Muscle layer of colon (tissue), 2 donors: ENCODE measurements at regions not wholly inside any gene's neighbourhood (a gene's known extent, or its start where the extent isn't known, plus 50 kb on each side); places are given as distances from the start of the nearest gene placed in this dataset.

Experiments used
- H3K27ac ChIP-seq: one replicate; pipeline ENCODE4 v1.7.0; 2013; ENCODE audit warnings: low read depth, mild to moderate bottlenecking, low read length, moderate library complexity
- H3K27me3 ChIP-seq, 2 donors: one replicate each; pipeline ENCODE4 v1.7.0; 2013; ENCODE audit warnings: low read length in 2 of 2, mild to moderate bottlenecking in 2 of 2; ENCODE audit not compliant: insufficient read depth in 2 of 2, control insufficient read depth in 1 of 2
- H3K36me3 ChIP-seq: one replicate; pipeline ENCODE4 v1.7.0; 2013; ENCODE audit warnings: mild to moderate bottlenecking, low read length; ENCODE audit not compliant: insufficient read depth
- H3K4me1 ChIP-seq: one replicate; pipeline ENCODE4 v1.7.0; 2013; ENCODE audit warnings: mild to moderate bottlenecking, low read length; ENCODE audit not compliant: insufficient read depth
- H3K4me3 ChIP-seq, 2 donors: one replicate each; pipeline ENCODE4 v1.7.0; 2013; ENCODE audit warnings: low read length in 2 of 2, low read depth in 1 of 2, mild to moderate bottlenecking in 1 of 2, moderate library complexity in 1 of 2
- H3K9ac ChIP-seq: one replicate; pipeline ENCODE4 v1.7.0; 2013; ENCODE audit warnings: low read length
- H3K9me3 ChIP-seq: one replicate; pipeline ENCODE4 v1.7.0; 2013; ENCODE audit warnings: mild to moderate bottlenecking, low read length
- donor health status: abdominal sarcoma.
- donor health status: Adenocarcinoma of cecum.

DNA sequence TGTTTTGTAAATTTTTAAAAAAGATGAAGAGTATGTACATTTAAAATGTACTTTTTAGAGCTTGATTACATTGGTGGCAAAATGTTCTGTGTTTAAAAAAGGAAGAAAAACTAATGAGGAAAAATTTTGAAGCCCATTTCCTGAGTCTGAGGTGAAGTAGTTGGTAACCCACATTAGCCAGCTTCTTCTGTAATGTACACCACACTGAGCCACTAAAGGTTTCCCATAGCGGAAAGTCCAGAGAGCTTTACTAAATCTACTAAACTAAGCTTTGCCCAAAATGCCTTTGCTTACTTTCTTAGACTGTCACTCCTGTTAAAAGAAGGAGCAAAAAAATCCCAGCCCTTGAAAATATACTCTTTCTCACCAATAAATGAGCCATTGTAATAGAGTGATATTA, 804.8 kb upstream of the ZEB2 start:
- Histone ChIP-seq H3K27me3 (no peaks in the 10 kb centered on the region), H3K27ac (no peak overlapping the region), H3K9me3 (no peaks in the 10 kb centered on the region), H3K36me3 (no peaks in the 10 kb centered on the region), H3K9ac (no peak overlapping the region), H3K4me3 (no peak overlapping the region), H3K4me1 (no peaks in the 10 kb centered on the region)

DNA sequence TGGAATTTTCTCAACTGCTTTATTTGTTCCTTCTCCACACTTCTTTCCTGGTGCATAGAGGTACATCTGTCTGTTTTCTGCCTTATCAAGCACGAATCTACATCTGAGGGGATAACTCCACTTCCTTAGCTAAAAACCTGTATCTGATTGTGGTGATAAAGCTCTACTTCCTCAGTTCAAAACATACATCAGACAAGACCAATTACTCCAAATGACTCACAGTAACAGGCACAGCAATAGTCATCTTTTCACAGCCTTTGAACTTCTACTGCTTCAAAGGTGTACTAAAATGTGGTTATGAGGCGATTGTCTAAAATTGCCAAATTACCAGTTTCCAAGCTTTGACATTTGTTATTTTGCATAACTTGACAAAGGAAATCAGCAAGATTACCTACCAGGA, 803.6 kb upstream of the ZEB2 start:
- H3K27me3 ChIP-seq, result no peaks in the 10 kb centered on the region
- H3K36me3 ChIP-seq, result no peaks in the 10 kb centered on the region
- no peak overlapping the region for H3K27ac ChIP-seq
- no peak overlapping the region for H3K9ac ChIP-seq
- H3K4me1 ChIP-seq, result no peaks in the 10 kb centered on the region
- no peak overlapping the region for H3K4me3 ChIP-seq
- H3K9me3 ChIP-seq, result no peaks in the 10 kb centered on the region

DNA sequence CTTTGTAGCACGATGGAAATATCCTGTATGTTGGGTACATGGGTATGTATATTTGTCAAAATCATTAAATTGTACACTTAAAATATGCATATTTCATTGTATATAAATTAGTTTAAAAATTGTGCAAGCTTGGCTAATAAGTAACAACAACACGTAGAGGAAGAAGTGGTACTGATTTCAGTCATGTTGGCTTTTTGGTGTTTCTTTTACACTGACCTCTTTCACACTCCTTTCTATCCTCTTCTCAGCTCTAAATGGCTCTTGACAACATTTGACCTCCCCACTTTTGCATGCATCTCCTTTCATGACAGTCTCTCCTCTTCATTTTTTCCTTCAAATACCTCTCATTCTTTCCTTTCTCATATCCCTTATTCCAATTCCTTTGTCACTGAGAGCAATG, 801.4 kb upstream of the ZEB2 start:
- H3K27me3 ChIP-seq, result no peaks in the 10 kb centered on the region
- H3K27ac ChIP-seq, result no peak overlapping the region
- no peaks in the 10 kb centered on the region for H3K9me3 ChIP-seq
- no peak overlapping the region for H3K4me3 ChIP-seq
- no peaks in the 10 kb centered on the region for H3K4me1 ChIP-seq
- no peak overlapping the region for H3K9ac ChIP-seq
- H3K36me3 ChIP-seq, result no peaks in the 10 kb centered on the region

DNA sequence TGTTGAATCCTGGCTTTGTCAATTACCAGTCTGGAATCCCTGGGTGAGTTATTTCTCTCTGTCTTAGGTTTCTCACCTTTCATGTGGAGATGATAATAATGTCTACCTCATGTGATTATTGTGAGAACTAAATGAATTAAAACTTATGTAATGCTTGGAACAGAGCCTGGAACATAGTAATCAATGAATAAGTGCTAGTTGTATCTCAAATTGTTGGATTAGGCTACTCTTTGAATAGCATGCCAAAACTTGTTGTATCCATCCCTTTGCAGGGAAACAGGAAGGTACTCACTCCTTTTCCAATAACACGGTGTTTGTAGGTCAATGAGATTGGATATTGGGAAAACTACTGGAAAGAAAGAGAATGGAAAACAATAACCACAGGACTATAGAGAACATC, 796.6 kb upstream of the ZEB2 start:
- no peak overlapping the region for H3K4me3 ChIP-seq
- H3K9me3 ChIP-seq, result no peaks in the 10 kb centered on the region
- no peaks in the 10 kb centered on the region for H3K4me1 ChIP-seq
- H3K27me3 ChIP-seq, result no peaks in the 10 kb centered on the region
- H3K27ac ChIP-seq, result no peak overlapping the region
- H3K36me3 ChIP-seq, result no peaks in the 10 kb centered on the region
- H3K9ac ChIP-seq, result no peak overlapping the region

DNA sequence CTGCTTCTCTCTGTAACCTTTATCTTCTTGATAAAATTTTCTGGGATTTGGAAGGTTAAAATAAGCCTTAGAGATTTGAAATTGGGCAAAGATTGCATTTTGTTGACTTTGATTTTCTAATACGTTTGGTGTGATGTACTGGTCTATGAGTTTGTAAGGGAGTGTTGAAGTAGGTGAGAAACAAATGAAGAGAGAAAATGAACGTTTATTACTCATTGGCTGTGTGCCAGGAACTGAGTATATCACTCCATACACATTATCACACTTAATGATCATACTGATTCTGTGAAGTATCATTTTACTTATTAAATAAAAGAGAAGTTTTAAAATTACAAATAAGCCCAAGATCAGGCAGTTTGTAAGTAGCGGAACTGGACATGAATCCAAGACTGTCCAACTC, 795.1 kb upstream of the ZEB2 start:
- H3K27ac ChIP-seq, result no peak overlapping the region
- no peaks in the 10 kb centered on the region for H3K4me1 ChIP-seq
- no peaks in the 10 kb centered on the region for H3K9me3 ChIP-seq
- H3K4me3 ChIP-seq, result no peak overlapping the region
- no peak overlapping the region for H3K9ac ChIP-seq
- no peaks in the 10 kb centered on the region for H3K27me3 ChIP-seq
- H3K36me3 ChIP-seq, result no peaks in the 10 kb centered on the region

DNA sequence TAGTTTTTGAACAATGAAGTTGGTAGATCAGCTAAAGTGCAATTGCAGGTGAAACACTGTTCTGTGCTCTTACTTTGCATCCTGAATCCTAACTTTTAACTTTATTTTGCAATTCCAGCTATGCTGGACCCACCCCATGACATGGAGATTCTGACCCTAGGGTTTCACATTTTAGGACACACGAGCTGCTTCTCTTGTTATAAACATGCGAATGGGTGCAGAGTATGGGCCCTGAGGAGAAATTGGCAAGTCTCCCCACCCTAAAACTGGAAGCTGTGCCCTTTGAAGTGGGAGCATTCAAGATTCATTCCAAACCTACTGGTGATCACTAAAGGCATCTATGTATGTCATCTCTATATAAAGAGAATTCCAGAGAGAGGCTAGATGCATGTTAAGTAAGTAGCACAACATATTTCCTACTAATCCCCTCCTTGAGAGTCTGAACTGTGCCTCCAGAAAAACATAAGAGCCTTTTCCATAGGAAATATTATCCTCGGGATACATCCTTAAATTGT, 794.3 kb upstream of the ZEB2 start:
- no peaks in the 10 kb centered on the region for H3K9me3 ChIP-seq
- no peak overlapping the region for H3K9ac ChIP-seq
- no peak overlapping the region for H3K4me3 ChIP-seq
- H3K27me3 ChIP-seq, result no peaks in the 10 kb centered on the region
- H3K27ac ChIP-seq, result no peak overlapping the region
- no peaks in the 10 kb centered on the region for H3K4me1 ChIP-seq
- H3K36me3 ChIP-seq, result no peaks in the 10 kb centered on the region

DNA sequence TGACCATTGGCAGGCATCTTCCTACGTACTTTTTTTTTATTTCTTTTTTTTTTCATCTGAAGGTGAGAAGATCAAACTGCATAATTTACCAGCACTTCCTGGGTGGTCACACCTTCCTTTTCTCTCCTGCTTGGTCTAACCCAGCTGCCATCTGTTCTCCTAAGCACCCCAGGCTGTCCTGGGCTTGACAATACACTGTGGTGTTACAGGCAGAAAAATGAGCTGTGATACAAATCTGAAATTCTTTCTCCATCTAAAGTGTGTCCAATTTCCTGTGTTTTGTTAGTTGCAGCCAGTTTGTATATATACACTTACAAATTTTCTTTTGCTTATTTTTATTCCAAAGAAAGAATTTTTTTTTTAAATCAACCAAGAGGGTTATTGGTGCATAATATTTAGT, 786.0 kb upstream of the ZEB2 start:
- no peak overlapping the region for H3K4me3 ChIP-seq
- H3K36me3 ChIP-seq, result no peaks in the 10 kb centered on the region
- no peaks in the 10 kb centered on the region for H3K4me1 ChIP-seq
- no peak overlapping the region for H3K9ac ChIP-seq
- no peak overlapping the region for H3K27ac ChIP-seq
- no peaks in the 10 kb centered on the region for H3K27me3 ChIP-seq
- no peaks in the 10 kb centered on the region for H3K9me3 ChIP-seq

DNA sequence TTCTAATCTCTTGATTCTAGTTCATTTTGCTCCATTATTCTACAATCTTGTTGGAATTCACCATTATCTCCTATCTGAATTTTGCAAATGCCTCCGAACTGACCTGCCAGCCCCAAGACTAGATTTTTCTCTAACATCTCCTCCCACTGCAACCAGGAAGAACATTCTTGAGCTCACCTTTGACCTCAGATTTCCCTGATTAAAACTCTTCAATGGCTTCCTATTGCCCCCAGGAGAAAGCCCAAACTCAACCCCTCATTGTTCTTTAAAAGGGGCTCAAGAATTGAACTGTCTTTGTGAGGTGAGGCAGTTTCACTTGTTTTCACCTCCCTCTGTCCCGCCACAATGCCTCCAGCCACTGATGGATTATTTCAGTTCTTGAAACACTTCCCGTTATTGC, 784.6 kb upstream of the ZEB2 start:
- no peaks in the 10 kb centered on the region for H3K9me3 ChIP-seq
- no peak overlapping the region for H3K9ac ChIP-seq
- H3K4me1 ChIP-seq, result no peaks in the 10 kb centered on the region
- H3K27me3 ChIP-seq, result no peaks in the 10 kb centered on the region
- H3K27ac ChIP-seq, result no peak overlapping the region
- H3K36me3 ChIP-seq, result no peaks in the 10 kb centered on the region
- no peak overlapping the region for H3K4me3 ChIP-seq

DNA sequence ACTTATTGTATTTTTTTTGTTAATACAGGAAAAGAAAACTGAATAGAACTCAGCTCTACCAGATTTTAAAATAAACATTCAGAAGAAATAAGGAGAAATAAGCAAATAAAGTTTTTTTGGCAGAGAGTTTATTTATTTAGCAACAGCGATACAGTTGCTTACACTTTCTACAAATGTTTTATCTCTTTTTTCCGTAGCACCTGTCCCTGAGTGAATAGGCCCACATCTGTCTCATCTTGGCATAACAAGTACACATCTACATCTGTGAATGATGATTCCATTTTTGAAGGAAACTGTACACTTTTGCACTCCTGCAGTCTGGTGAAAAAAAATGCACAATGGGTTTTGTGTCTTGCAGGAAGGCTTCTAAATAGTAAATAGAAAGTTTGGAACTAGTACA, 783.6 kb upstream of the ZEB2 start:
- Histone ChIP-seq H3K9ac (no peak overlapping the region), H3K27me3 (no peaks in the 10 kb centered on the region), H3K9me3 (no peaks in the 10 kb centered on the region), H3K4me3 (no peak overlapping the region), H3K4me1 (no peaks in the 10 kb centered on the region), H3K36me3 (no peaks in the 10 kb centered on the region), H3K27ac (no peak overlapping the region)

DNA sequence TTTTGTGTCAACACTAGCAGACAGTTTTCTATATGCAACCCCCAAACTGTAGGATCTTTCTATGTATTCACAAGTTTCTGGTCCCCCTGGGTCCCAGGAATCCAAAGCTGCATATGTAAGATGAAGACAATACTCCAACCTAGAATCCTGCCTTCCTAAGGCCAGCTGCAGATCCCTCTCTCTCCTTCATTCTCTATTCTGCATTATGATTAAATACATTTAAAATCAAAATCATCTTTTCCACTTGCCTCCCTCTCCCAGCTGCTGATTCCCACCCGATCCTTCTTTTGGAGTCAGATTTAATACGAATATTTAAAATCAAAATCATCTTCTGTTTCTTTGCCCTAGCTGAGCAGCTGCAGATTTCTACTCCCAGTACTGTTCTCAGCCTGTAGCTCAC, 783.0 kb upstream of the ZEB2 start:
- no peak overlapping the region for H3K4me3 ChIP-seq
- H3K27ac ChIP-seq, result no peak overlapping the region
- no peaks in the 10 kb centered on the region for H3K9me3 ChIP-seq
- no peak overlapping the region for H3K9ac ChIP-seq
- no peaks in the 10 kb centered on the region for H3K36me3 ChIP-seq
- H3K27me3 ChIP-seq, result no peaks in the 10 kb centered on the region
- no peaks in the 10 kb centered on the region for H3K4me1 ChIP-seq

DNA sequence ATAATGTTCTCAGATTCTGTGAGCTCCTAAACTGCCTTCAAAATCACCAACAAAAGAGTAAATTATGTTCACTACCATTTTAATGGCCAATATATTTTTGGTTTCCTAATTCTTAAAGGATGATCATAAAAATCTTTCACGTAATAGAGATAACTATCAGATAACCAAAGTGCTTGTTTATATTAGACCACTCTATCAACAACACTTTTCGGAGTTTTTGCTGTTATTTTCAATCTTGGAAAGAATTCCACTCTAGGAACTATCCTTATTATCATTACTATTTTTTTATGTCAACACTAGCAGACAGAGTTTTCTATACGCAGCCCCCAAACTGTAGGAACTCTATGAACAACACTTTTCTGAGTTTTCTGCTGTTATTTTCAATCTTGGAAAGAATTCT, 782.5 kb upstream of the ZEB2 start:
- Histone ChIP-seq H3K9me3 (no peaks in the 10 kb centered on the region), H3K27me3 (no peaks in the 10 kb centered on the region), H3K4me1 (no peaks in the 10 kb centered on the region), H3K27ac (no peak overlapping the region), H3K4me3 (no peak overlapping the region), H3K36me3 (no peaks in the 10 kb centered on the region), H3K9ac (no peak overlapping the region)

DNA sequence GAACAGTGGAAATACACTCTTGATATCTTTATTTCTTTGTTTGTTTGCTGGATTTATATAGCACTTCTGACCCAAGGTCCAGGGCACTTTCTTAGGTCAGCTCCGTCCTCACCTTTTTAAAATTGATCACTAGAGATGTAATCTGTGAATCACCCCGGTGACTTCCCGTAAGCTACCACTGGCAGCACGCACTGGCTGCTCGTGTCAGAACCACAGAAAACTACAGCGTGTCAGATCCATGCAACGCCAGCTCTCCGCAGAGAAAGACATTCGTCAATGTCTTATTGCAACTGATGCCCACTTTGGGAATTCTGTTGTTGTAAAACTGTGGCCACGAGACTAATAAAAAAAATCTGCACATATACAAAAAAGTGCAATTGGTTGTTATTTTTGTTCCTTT, 779.4 kb upstream of the ZEB2 start:
- Histone ChIP-seq H3K9ac (no peak overlapping the region), H3K27me3 (no peaks in the 10 kb centered on the region), H3K27ac (no peak overlapping the region), H3K9me3 (no peaks in the 10 kb centered on the region), H3K4me1 (no peaks in the 10 kb centered on the region), H3K36me3 (no peaks in the 10 kb centered on the region), H3K4me3 (no peak overlapping the region)
